Astrocyte of the spinal cord (primary cell): ENCODE measurements at regions not wholly inside any gene's neighbourhood (a gene's known extent, or its start where the extent isn't known, plus 50 kb on each side); places are given as distances from the start of the nearest gene placed in this dataset.

ENCODE experiments used
- DNase-seq: peaks from one replicate; pipeline ENCODE4 v3.0.0; 2011; ENCODE audit warnings: low read depth, low spot score
- H3K4me3 ChIP-seq: 2 replicates; pipeline ENCODE4 v1.5.1; 2011; ENCODE audit warnings: low read depth, mild to moderate bottlenecking, low read length, moderate library complexity
- in situ Hi-C: cut with HindIII; loops from 2 replicates; pipeline ENCODE4 v1.10.0; 2017; ENCODE audit warnings: low sequenced_read_pairs
- TF ChIP-seq, protein P1 (sequence below): IDR thresholded peaks from 2 replicates; pipeline ENCODE4 v1.5.1; 2012; ENCODE audit warnings: low read depth, mild to moderate bottlenecking, low read length, inconsistent platforms

DNA sequence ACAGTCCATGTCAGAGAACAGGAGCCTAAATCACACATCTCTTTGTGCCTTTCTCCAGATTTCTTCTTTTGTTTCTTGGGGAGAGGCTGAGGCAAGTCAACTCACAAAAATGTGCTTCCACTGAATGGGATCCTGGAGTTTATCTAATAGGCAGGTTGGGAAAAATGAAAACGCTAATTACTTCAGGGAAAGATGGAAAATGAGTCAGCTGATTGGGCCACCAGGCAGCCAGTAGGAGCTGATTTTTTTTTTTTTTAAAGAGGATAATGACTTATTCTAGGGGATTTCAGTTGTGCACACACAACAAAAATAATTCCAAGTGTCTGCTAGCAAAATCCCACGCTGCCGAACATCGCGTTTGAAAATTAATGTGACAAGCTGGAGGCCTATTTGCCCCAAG is 412.8 kb upstream of the ZMIZ1 start:
- TF ChIP-seq, protein P1, sequence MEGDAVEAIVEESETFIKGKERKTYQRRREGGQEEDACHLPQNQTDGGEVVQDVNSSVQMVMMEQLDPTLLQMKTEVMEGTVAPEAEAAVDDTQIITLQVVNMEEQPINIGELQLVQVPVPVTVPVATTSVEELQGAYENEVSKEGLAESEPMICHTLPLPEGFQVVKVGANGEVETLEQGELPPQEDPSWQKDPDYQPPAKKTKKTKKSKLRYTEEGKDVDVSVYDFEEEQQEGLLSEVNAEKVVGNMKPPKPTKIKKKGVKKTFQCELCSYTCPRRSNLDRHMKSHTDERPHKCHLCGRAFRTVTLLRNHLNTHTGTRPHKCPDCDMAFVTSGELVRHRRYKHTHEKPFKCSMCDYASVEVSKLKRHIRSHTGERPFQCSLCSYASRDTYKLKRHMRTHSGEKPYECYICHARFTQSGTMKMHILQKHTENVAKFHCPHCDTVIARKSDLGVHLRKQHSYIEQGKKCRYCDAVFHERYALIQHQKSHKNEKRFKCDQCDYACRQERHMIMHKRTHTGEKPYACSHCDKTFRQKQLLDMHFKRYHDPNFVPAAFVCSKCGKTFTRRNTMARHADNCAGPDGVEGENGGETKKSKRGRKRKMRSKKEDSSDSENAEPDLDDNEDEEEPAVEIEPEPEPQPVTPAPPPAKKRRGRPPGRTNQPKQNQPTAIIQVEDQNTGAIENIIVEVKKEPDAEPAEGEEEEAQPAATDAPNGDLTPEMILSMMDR: no peak
- in situ Hi-C loops: no loop called here
- H3K4me3 ChIP-seq: no peak overlapping the region
- no peak for DNase-seq

DNA sequence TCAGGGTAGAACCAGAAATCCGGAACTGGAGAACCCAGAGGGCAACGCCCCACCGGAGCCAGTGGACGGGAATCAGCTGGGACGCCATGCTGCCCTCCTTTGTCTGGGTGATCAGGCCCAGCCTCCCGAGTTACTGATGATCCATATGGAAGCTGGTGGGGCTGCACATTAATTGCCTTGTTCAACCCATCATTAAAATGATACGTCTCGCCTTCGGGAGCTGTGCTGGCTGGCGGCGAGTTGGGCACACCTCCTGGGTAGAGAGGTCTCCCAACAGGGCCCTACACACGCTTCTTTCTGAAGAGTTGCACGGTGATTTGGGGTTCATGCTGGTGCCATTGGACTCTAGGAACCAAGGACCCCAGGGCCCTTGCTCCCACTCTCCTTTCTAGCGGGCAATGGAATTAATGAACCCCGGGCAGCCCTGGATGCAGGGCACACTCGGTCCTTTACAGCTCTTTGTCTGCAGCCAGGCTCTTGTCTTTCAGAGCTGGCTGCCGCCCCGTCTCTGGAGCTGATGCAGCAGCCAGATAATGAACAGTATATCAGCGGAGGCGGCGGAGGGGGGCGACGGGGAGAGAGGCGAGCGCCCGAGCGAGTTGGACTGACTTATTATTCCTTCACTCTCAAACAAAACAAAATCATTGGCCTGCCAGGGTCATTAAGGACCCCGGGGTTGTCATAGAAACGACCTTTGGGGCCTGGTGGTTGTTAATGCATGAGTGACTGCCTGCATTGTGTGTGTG is 412.2 kb upstream of the ZMIZ1 start:
- TF ChIP-seq, protein P1: no peak
- in situ Hi-C loops: no loop called here
- DNase-seq: peak; percentile 28
- no peak overlapping the region for H3K4me3 ChIP-seq

DNA sequence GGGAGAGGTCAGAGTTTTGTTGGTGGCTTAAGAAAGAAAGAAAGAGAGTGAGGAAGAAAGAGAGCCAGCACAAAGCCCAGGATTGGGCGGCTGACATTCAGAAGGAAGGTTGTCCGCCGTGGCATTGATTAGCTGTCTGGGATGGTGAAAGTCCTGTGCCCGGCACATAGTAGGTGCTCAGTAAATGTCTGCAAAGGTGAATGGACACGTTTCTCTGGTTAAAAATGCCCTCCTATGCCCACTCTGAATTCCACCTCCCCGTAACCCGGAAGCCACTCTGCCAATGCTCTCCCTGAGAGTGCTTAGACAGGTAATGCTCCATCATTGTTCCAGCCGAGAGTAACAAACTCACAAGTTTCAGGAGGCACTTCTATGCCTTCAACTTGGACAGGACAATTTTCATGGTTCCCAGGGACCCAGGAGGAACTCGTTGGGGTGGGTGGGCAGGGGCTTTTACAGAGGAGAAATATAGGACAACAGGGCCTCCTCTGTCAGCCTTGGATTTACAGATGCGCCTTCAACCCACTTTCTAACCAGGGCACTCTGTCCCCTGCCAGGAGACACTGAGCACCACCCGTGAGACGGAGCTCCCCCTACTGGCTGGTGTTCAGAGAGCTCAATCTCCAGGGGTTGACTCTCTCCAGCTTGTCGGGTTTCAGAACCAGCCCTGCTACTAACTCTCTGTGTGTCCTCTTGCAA is 411.5 kb upstream of the ZMIZ1 start:
- TF ChIP-seq, protein P1: peak; percentile 80
- in situ Hi-C loops: no loop called here
- peak; percentile 38 for DNase-seq
- H3K4me3 ChIP-seq: no peak overlapping the region

DNA sequence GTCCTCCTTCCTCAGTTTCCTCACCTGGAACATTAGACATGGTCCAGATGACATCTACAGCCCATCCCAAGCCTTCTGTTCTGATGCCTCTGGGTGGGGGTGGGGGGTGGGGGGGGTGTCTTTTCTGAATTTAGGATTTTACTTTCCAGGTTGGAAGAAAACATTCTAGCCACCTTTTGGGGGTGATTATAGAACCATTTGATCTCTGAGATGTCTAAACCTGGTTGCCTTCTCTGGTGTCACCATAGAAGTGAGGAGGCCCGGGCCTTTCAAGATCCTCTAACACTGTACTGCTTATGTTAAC is 411.0 kb upstream of the ZMIZ1 start:
- in situ Hi-C loops: no loop called here
- DNase-seq: no peak
- no peak overlapping the region for H3K4me3 ChIP-seq
- TF ChIP-seq, protein P1: no peak

DNA sequence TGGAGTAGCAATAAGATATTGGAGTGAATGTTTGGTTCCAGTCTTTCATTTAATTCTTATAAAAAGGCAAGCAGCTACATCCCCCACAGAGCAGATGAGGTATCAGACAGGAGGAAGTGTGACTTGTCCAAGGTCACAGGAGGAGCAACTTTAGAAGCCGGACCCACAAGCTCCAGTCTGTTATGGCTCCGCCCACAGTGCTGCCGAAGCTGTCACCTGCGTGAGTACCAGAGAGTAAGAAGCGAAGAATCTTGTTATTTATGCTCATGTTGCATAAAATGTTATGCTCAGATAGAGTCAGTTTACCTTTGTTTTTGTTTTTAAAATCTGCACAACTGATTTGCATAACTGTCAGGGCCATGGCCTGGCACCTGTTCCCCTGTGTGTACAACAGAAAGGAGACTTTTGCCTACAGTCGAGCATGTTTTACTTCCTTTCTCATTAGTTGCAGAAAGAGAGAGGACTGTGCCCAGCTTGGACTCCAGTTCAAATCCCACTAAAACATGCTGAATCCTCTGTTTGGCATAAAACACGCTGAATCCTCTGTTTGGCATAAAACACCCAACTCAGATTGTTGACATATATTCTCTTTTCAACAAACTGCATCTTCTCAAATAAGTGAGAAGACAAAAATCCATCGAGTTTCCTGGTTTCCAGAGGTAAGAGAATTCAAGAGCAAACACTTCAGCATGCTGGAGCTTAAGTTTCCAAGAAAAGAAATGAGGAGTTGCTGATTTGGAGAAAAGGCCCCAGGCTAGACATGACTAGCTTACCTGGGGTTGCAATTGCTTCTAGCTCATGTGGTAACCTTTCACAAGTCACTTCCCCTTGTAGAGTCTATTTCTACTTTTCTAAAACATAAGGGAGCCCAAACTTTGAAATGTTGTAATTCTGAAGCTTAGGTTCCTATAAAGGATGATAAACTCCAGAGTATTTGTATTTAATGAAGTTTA is 409.8 kb upstream of the ZMIZ1 start:
- TF ChIP-seq, protein P1: no peak
- in situ Hi-C loops: no loop called here
- H3K4me3 ChIP-seq: no peak overlapping the region
- no peak for DNase-seq

DNA sequence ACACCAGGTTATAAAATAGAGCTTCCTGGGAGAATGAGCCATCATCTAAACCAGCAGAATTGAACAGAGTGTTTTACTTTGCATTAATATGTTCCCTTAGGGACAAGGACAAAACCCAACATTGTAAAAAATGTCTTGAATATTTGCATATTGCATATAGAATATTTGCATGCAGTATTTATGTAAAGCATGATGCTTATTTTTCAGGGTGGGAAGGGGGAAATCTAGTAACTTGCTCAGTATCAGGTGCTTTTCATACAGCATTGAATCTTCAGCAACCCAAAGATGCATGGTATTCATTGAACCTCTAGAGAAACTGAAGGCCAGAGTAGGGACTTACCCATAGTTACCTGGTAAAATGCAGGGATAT is 409.2 kb upstream of the ZMIZ1 start:
- TF ChIP-seq, protein P1: no peak
- in situ Hi-C loops: no loop called here
- H3K4me3 ChIP-seq: no peak overlapping the region
- DNase-seq: no peak
